ENCODE measurements at regions not wholly inside any gene's neighbourhood (a gene's known extent, or its start where the extent isn't known, plus 50 kb on each side); places are given as distances from the start of the nearest gene placed in this dataset.

DNA sequence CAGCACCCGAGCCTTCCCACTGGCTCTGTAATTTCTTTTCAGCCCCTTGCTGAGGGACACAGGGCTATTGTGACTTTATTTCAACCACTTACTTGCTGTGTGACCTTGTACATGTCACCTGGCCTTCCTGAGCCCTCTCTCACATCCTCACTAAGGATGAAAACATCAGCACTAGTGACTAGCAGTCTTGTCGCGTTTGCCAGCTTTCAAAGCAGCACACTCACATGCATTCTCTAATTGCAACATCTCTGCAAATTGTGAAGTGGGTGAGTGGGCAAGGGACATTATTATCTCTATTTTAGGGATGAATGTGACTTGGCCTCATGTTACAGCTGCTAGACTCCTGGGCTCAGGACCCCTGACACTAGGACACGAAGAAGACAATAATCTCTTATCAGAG lies 144.5 kb downstream of the SEC61B start:
- ATAC-seq (no peak), DNase-seq (ENCODE audit: low spot score) (no peak)
- 0 out of 2 replicates have a peak, but pooled peaks cover 3% of the 10 kb centered on the region for H3K9me3 Mint-ChIP-seq
- no peak overlapping the region for H3K27ac Mint-ChIP-seq
- H3K36me3 Mint-ChIP-seq, result no peaks in the 10 kb centered on the region
- POLR2A ChIA-PET, result no interaction called here
- H3K4me1 Mint-ChIP-seq, result peaks cover 13% of the 10 kb centered on the region
- CTCF ChIA-PET, result no interaction called here
- TF ChIP-seq ZNF423 (CRISPR knock-in tag; IDR thresholded peaks at IDR 0.05), result no peak
- TF ChIP-seq NFATC4 (CRISPR knock-in tag; IDR thresholded peaks at IDR 0.05), result no peak
- TF ChIP-seq CREM (CRISPR knock-in tag; IDR thresholded peaks at IDR 0.05), result no peak
- no peak for TF ChIP-seq GABPB1 (CRISPR knock-in tag; IDR thresholded peaks at IDR 0.05)
- TF ChIP-seq, protein P1, sequence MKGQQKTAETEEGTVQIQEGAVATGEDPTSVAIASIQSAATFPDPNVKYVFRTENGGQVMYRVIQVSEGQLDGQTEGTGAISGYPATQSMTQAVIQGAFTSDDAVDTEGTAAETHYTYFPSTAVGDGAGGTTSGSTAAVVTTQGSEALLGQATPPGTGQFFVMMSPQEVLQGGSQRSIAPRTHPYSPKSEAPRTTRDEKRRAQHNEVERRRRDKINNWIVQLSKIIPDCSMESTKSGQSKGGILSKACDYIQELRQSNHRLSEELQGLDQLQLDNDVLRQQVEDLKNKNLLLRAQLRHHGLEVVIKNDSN (CRISPR knock-in tag; IDR thresholded peaks at IDR 0.05), result no peak
- TF ChIP-seq, protein P2, sequence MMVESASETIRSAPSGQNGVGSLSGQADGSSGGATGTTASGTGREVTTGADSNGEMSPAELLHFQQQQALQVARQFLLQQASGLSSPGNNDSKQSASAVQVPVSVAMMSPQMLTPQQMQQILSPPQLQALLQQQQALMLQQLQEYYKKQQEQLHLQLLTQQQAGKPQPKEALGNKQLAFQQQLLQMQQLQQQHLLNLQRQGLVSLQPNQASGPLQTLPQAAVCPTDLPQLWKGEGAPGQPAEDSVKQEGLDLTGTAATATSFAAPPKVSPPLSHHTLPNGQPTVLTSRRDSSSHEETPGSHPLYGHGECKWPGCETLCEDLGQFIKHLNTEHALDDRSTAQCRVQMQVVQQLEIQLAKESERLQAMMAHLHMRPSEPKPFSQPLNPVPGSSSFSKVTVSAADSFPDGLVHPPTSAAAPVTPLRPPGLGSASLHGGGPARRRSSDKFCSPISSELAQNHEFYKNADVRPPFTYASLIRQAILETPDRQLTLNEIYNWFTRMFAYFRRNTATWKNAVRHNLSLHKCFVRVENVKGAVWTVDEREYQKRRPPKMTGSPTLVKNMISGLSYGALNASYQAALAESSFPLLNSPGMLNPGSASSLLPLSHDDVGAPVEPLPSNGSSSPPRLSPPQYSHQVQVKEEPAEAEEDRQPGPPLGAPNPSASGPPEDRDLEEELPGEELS (CRISPR knock-in tag; IDR thresholded peaks at IDR 0.05), result no peak
- no peak for TF ChIP-seq JUN (CRISPR knock-in tag; IDR thresholded peaks at IDR 0.05)
- no peak for TF ChIP-seq ZNF317 (CRISPR knock-in tag; IDR thresholded peaks at IDR 0.05; ENCODE audit: borderline replicate concordance, low read depth)
- TF ChIP-seq ZNF396 (CRISPR knock-in tag; IDR thresholded peaks at IDR 0.05; ENCODE audit: borderline replicate concordance), result no peak
- no peaks in the 10 kb centered on the region; the same call in none of the 2 replicates for H3K27me3 Mint-ChIP-seq (ENCODE audit: low read depth)
- no peak overlapping the region for H3K4me3 Mint-ChIP-seq

DNA sequence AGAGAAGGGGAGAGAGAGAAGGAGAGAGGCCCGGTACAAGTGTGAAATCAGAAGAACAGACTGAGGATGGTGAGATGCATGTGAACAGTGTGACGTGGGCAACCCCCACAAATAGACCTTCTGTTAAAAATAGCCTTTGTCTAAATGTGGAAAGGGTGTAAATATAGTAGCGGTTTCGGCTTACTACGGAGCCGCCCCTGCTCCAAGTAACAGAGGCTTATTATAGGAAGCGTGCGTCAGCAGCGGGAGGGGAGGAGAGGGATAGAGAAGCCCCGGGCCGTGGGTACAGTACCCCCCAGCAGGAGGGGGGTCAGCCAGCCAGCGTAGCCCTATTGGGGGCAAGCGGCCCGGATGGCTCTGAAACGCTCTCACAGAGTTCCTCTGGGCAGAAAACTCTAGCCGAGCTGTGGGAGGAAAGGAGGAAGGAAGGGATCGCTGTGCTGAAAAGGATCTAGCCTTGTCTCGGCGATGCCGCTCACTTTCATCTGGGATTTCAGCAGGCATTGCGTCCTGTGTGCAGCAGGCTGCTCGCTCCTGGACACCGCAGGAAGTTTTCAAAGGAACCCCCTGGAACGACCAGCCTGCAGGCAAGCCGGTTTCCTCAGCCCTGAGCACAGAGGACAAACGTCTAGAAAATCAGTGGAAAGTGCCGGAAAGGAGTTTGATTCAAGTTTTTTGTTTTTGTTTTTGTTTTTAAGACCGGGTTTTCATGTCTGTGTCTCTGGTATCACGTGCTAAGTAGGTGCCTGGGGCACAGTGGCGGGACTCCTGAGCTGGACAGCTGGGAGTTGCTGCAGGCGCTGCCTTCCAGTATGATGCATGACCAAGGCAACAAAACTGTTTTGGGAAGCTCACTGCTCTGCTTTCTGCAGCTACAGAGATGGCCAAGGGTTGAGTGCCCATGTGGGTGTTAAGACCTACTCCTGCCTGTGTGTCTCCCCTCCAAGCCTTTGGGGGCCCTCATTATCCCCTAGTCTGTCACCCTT lies 146.6 kb downstream of the SEC61B start:
- Mint-ChIP-seq H3K36me3 (no peaks in the 10 kb centered on the region), H3K9me3 (0 out of 2 replicates have a peak, but pooled peaks cover 3% of the 10 kb centered on the region), H3K27ac (peak overlapping the region; percentile 32; the same call in 1 of the 2 replicates), H3K4me1 (peaks cover 13% of the 10 kb centered on the region), H3K4me3 (no peak overlapping the region), H3K27me3 (ENCODE audit: low read depth) (no peaks in the 10 kb centered on the region; the same call in none of the 2 replicates)
- DNase-seq (ENCODE audit: low spot score) (no peak), ATAC-seq (peak; percentile 63)
- ChIA-PET CTCF (no interaction called here), POLR2A (no interaction called here)
- TF ChIP-seq FOXK1 (CRISPR knock-in tag; IDR thresholded peaks at IDR 0.05) (no peak), JUN (CRISPR knock-in tag; IDR thresholded peaks at IDR 0.05) (no peak), ELF4 (CRISPR knock-in tag; IDR thresholded peaks at IDR 0.05; ENCODE audit: low read depth) (no peak), NFYB (CRISPR knock-in tag; conservative IDR thresholded peaks at IDR 0.05; ENCODE audit: low read depth) (no peak), GABPB1 (CRISPR knock-in tag; IDR thresholded peaks at IDR 0.05) (no peak), TEAD4 (CRISPR knock-in tag; IDR thresholded peaks at IDR 0.05) (no peak), ZNF423 (CRISPR knock-in tag; IDR thresholded peaks at IDR 0.05) (no peak), TP53 (CRISPR knock-in tag; IDR thresholded peaks at IDR 0.05) (no peak), CREM (CRISPR knock-in tag; IDR thresholded peaks at IDR 0.05) (no peak), ETV6 (CRISPR knock-in tag; IDR thresholded peaks at IDR 0.05) (no peak), NR3C1 (CRISPR knock-in tag; conservative IDR thresholded peaks at IDR 0.05; ENCODE audit: low read depth) (no peak), NFE2L1 (CRISPR knock-in tag; IDR thresholded peaks at IDR 0.05) (no peak), ATF1 (CRISPR knock-in tag; IDR thresholded peaks at IDR 0.05) (no peak)
- TF ChIP-seq, protein P3, sequence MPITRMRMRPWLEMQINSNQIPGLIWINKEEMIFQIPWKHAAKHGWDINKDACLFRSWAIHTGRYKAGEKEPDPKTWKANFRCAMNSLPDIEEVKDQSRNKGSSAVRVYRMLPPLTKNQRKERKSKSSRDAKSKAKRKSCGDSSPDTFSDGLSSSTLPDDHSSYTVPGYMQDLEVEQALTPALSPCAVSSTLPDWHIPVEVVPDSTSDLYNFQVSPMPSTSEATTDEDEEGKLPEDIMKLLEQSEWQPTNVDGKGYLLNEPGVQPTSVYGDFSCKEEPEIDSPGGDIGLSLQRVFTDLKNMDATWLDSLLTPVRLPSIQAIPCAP (CRISPR knock-in tag; IDR thresholded peaks at IDR 0.05), result no peak
- TF ChIP-seq, protein P4, sequence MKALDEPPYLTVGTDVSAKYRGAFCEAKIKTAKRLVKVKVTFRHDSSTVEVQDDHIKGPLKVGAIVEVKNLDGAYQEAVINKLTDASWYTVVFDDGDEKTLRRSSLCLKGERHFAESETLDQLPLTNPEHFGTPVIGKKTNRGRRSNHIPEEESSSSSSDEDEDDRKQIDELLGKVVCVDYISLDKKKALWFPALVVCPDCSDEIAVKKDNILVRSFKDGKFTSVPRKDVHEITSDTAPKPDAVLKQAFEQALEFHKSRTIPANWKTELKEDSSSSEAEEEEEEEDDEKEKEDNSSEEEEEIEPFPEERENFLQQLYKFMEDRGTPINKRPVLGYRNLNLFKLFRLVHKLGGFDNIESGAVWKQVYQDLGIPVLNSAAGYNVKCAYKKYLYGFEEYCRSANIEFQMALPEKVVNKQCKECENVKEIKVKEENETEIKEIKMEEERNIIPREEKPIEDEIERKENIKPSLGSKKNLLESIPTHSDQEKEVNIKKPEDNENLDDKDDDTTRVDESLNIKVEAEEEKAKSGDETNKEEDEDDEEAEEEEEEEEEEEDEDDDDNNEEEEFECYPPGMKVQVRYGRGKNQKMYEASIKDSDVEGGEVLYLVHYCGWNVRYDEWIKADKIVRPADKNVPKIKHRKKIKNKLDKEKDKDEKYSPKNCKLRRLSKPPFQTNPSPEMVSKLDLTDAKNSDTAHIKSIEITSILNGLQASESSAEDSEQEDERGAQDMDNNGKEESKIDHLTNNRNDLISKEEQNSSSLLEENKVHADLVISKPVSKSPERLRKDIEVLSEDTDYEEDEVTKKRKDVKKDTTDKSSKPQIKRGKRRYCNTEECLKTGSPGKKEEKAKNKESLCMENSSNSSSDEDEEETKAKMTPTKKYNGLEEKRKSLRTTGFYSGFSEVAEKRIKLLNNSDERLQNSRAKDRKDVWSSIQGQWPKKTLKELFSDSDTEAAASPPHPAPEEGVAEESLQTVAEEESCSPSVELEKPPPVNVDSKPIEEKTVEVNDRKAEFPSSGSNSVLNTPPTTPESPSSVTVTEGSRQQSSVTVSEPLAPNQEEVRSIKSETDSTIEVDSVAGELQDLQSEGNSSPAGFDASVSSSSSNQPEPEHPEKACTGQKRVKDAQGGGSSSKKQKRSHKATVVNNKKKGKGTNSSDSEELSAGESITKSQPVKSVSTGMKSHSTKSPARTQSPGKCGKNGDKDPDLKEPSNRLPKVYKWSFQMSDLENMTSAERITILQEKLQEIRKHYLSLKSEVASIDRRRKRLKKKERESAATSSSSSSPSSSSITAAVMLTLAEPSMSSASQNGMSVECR (CRISPR knock-in tag; IDR thresholded peaks at IDR 0.05; ENCODE audit: borderline replicate concordance), result no peak
- TF ChIP-seq, protein P5, sequence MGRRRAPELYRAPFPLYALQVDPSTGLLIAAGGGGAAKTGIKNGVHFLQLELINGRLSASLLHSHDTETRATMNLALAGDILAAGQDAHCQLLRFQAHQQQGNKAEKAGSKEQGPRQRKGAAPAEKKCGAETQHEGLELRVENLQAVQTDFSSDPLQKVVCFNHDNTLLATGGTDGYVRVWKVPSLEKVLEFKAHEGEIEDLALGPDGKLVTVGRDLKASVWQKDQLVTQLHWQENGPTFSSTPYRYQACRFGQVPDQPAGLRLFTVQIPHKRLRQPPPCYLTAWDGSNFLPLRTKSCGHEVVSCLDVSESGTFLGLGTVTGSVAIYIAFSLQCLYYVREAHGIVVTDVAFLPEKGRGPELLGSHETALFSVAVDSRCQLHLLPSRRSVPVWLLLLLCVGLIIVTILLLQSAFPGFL (CRISPR knock-in tag; IDR thresholded peaks at IDR 0.05; ENCODE audit: borderline replicate concordance), result no peak
- TF ChIP-seq, protein P6, sequence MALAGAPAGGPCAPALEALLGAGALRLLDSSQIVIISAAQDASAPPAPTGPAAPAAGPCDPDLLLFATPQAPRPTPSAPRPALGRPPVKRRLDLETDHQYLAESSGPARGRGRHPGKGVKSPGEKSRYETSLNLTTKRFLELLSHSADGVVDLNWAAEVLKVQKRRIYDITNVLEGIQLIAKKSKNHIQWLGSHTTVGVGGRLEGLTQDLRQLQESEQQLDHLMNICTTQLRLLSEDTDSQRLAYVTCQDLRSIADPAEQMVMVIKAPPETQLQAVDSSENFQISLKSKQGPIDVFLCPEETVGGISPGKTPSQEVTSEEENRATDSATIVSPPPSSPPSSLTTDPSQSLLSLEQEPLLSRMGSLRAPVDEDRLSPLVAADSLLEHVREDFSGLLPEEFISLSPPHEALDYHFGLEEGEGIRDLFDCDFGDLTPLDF (CRISPR knock-in tag; IDR thresholded peaks at IDR 0.05), result no peak

All from WTC11 (cell line).